H1 (cell line): ENCODE measurements at regions not wholly inside any gene's neighbourhood (a gene's known extent, or its start where the extent isn't known, plus 50 kb on each side); places are given as distances from the start of the nearest gene placed in this dataset.

Experiments used
- CTCF ChIA-PET: fragments of 300-600 bp; sonication (Branson Sonifier 250); formaldehyde crosslinking; loops from one replicate; lab custom pipeline; 2021; ENCODE audit not compliant: partially characterized antibody; lab: Charles Lee
- POLR2A ChIA-PET: fragments of 300-600 bp; sonication (Branson Sonifier 250); formaldehyde crosslinking; loops from one replicate; lab custom pipeline; 2021; ENCODE audit warnings: inconsistent platforms; ENCODE audit not compliant: partially characterized antibody; lab: Charles Lee
- DNase-seq, 2 experiments: peaks; one replicate each; pipeline versions ENCODE4 v3.0.0 to v3.0.0-alpha.2; 2010 to 2022; ENCODE audit warnings: low spot score in 2 of 2, low read depth in 1 of 2, mixed read lengths in 1 of 2
- FAIRE-seq: peaks from 2 replicates; lab custom pipeline; 2011; peaks lifted over from hg19 to GRCh38; lab: Jason Lieb, UNC
- H2AFZ ChIP-seq: 2 replicates; pipeline ENCODE4 v1.8.1; 2012; ENCODE audit warnings: low read length, inconsistent platforms
- H2AK5ac ChIP-seq: 2 replicates; pipeline ENCODE4 v1.6.1; 2013; ENCODE audit warnings: low read depth, low read length
- H2BK120ac ChIP-seq: replicated peaks from 2 replicates; pipeline ENCODE3; 2013; ENCODE audit warnings: low read depth, low read length, inconsistent platforms
- H2BK12ac ChIP-seq: 2 replicates; pipeline ENCODE4 v1.6.1; 2013; ENCODE audit warnings: low read depth, low read length
- H2BK15ac ChIP-seq: 2 replicates; pipeline ENCODE4 v1.6.1; 2013; ENCODE audit warnings: low read length
- H2BK20ac ChIP-seq: 2 replicates; pipeline ENCODE4 v1.6.1; 2013; ENCODE audit warnings: low read length
- H2BK5ac ChIP-seq: 2 replicates; pipeline ENCODE4 v1.6.1; 2013; ENCODE audit warnings: low read depth, low read length
- H3K14ac ChIP-seq: 2 replicates; pipeline ENCODE4 v1.6.1; 2013; ENCODE audit warnings: inconsistent platforms; ENCODE audit not compliant: insufficient read length
- H3K18ac ChIP-seq: 2 replicates; pipeline ENCODE4 v1.6.1; 2013; ENCODE audit warnings: low read length; ENCODE audit errors: extremely low read depth
- H3K23ac ChIP-seq: 2 replicates; pipeline ENCODE4 v1.6.1; 2013; ENCODE audit warnings: inconsistent platforms; ENCODE audit not compliant: insufficient read length
- H3K23me2 ChIP-seq: 2 replicates; pipeline ENCODE4 v1.6.1; 2013; ENCODE audit warnings: low read depth, low read length
- H3K27ac ChIP-seq: 2 replicates; pipeline ENCODE4 v1.6.1; 2011; ENCODE audit warnings: low read depth, low read length, inconsistent platforms
- H3K27me3 ChIP-seq, 4 experiments: replicated peaks in 1 of 4; 1 replicate in 1 of 4; 2 replicates in 3 of 4; pipeline versions ENCODE4 v1.6.1 to v1.8.1; 2011 to 2013; ENCODE audit warnings: low read length in 3 of 4, mild to moderate bottlenecking in 3 of 4, inconsistent platforms in 2 of 4, mixed read lengths in 2 of 4, moderate library complexity in 1 of 4; ENCODE audit not compliant: control insufficient read depth in 3 of 4, insufficient read depth in 3 of 4; ENCODE audit errors: extremely low read depth in 1 of 4
- H3K36me3 ChIP-seq, 4 experiments: 2 replicates each; pipeline versions ENCODE4 v1.6.1 to v1.8.1; 2011 to 2013; ENCODE audit warnings: mild to moderate bottlenecking in 4 of 4, low read length in 3 of 4, moderate library complexity in 2 of 4, control low read depth in 1 of 4, inconsistent platforms in 1 of 4; ENCODE audit not compliant: insufficient read depth in 4 of 4, control insufficient read depth in 2 of 4
- H3K4ac ChIP-seq: replicated peaks from 2 replicates; pipeline ENCODE3; 2013; ENCODE audit warnings: low read length, low read depth, mixed read lengths, inconsistent platforms; ENCODE audit not compliant: insufficient read length
- H3K4me1 ChIP-seq, 4 experiments: replicated peaks in 1 of 4; 1 replicate in 1 of 4; 2 replicates in 3 of 4; pipeline versions ENCODE4 v1.6.1 to v1.8.1; 2011 to 2013; ENCODE audit warnings: low read length in 3 of 4, inconsistent platforms in 2 of 4, mixed read lengths in 1 of 4; ENCODE audit not compliant: insufficient read depth in 4 of 4, control insufficient read depth in 3 of 4
- H3K4me2 ChIP-seq, 2 experiments: 2 replicates each; pipeline versions ENCODE4 v1.6.1 to v1.8.1; 2011 to 2013; ENCODE audit warnings: low read depth in 2 of 2, low read length in 2 of 2, control low read depth in 1 of 2, inconsistent platforms in 1 of 2, mild to moderate bottlenecking in 1 of 2; ENCODE audit not compliant: insufficient read depth in 1 of 2
- H3K4me3 ChIP-seq, 4 experiments: fragments of 200-600, 300-600 bp in 1 of 4; sonication (generic), shearing (Covaris generic), sonication (Bioruptor Twin) in 1 of 4; 2 replicates each; pipeline versions ENCODE4 v1.5.1 to v1.8.1; 2011 to 2016; ENCODE audit warnings: low read length in 4 of 4, low read depth in 3 of 4, control low read depth in 2 of 4, inconsistent platforms in 2 of 4, mild to moderate bottlenecking in 2 of 4, mixed read lengths in 1 of 4, moderate library complexity in 1 of 4; ENCODE audit not compliant: insufficient read depth in 2 of 4; ENCODE audit errors: extremely low read depth in 1 of 4
- H3K56ac ChIP-seq: replicated peaks from 2 replicates; pipeline ENCODE3; 2013; ENCODE audit warnings: low read depth, mild to moderate bottlenecking, mixed read lengths, low read length, inconsistent platforms; ENCODE audit not compliant: insufficient read length
- H3K79me1 ChIP-seq: 2 replicates; pipeline ENCODE4 v1.6.1; 2013; ENCODE audit warnings: low read depth, low read length, control low read depth
- H3K79me2 ChIP-seq, 2 experiments: 2 replicates each; pipeline versions ENCODE4 v1.6.1 to v1.8.1; 2012 to 2013; ENCODE audit warnings: low read length in 2 of 2, mild to moderate bottlenecking in 2 of 2, inconsistent platforms in 1 of 2; ENCODE audit not compliant: insufficient read depth in 2 of 2, control insufficient read depth in 1 of 2
- H3K9ac ChIP-seq, 4 experiments: replicated peaks in 1 of 4; 1 replicate in 1 of 4; 2 replicates in 3 of 4; pipeline versions ENCODE4 v1.6.1 to v1.8.1; 2011 to 2013; ENCODE audit warnings: low read depth in 3 of 4, low read length in 3 of 4, control low read depth in 2 of 4, mild to moderate bottlenecking in 2 of 4, moderate library complexity in 2 of 4, inconsistent platforms in 1 of 4; ENCODE audit errors: extremely low read depth in 1 of 4
- H3K9me3 ChIP-seq, 2 experiments: 2 replicates each; pipeline versions ENCODE4 v1.6.1 to v1.8.1; 2012 to 2013; ENCODE audit warnings: mild to moderate bottlenecking in 2 of 2, moderate library complexity in 2 of 2, control low read depth in 1 of 2, inconsistent platforms in 1 of 2, low read depth in 1 of 2, low read length in 1 of 2, mixed read lengths in 1 of 2; ENCODE audit not compliant: insufficient read depth in 2 of 2
- H4K20me1 ChIP-seq, 2 experiments: replicated peaks in 1 of 2; 2 replicates each; pipeline versions ENCODE3 to v1.8.1; 2011 to 2013; ENCODE audit warnings: inconsistent platforms in 2 of 2, low read length in 2 of 2, mild to moderate bottlenecking in 1 of 2; ENCODE audit not compliant: insufficient read depth in 2 of 2, control insufficient read depth in 1 of 2
- H4K5ac ChIP-seq: 2 replicates; pipeline ENCODE4 v1.6.1; 2013; ENCODE audit warnings: low read length, low read depth, mixed read lengths, inconsistent platforms; ENCODE audit not compliant: insufficient read length
- H4K8ac ChIP-seq: 2 replicates; pipeline ENCODE4 v1.8.0; 2013; ENCODE audit warnings: mild to moderate bottlenecking, moderate library complexity, low read length, inconsistent platforms; ENCODE audit not compliant: insufficient read depth; ENCODE audit errors: extremely low read depth
- H4K91ac ChIP-seq: replicated peaks from 2 replicates; pipeline ENCODE3; 2013; ENCODE audit warnings: low read length, mixed read lengths, inconsistent platforms; ENCODE audit not compliant: insufficient read length
- GABPA ChIP-seq: IDR thresholded peaks from 2 replicates; pipeline ENCODE4 v1.6.1; 2011; ENCODE audit warnings: mild to moderate bottlenecking, low read length, moderate library complexity, borderline replicate concordance; ENCODE audit not compliant: insufficient read depth
- NRF1 ChIP-seq: IDR thresholded peaks from 2 replicates; pipeline ENCODE4 v1.6.1; 2011; ENCODE audit warnings: mild to moderate bottlenecking, low read depth, low read length, improper control_type of control experiment
- SIN3A ChIP-seq, 2 experiments: IDR thresholded peaks in 1 of 2; conservative IDR thresholded peaks in 1 of 2; 2 replicates each; pipeline ENCODE4 v1.6.1; 2011 to 2012; ENCODE audit warnings: low read length in 2 of 2, improper control_type of control experiment in 1 of 2, low read depth in 1 of 2, mild to moderate bottlenecking in 1 of 2
- ZNF274 ChIP-seq: IDR thresholded peaks from 2 replicates; pipeline ENCODE4 v1.7.0; 2012; ENCODE audit warnings: low read length, borderline replicate concordance; ENCODE audit errors: extremely low read depth
- WGBS, 2 experiments: shearing (Covaris generic) in 1 of 2; methylation state at CpG; one replicate each; pipeline versions ENCODE4 v1.1.6 to v1.1.7; 2013 to 2015; ENCODE audit warnings: low lambda C conversion rate in 2 of 2, mixed read lengths in 2 of 2, inconsistent platforms in 1 of 2, low coverage in 1 of 2, missing lambda C conversion rate in 1 of 2; ENCODE audit not compliant: insufficient replicate concordance in 2 of 2, insufficient coverage in 1 of 2, insufficient read length in 1 of 2; ENCODE audit errors: extremely low coverage in 1 of 2, missing lambda C conversion rate in 1 of 2; 5-methylcytosine and 5-hydroxymethylcytosine counted together

- Histone ChIP-seq H3K23me2 (no peaks in the 10 kb centered on the region), H4K20me1 (peaks cover 0 to 3% of the 10 kb centered on the region in 2 experiments), H3K4me3 (no peak overlapping the region), H2BK12ac (no peak overlapping the region), H2AFZ (no peak overlapping the region), H4K8ac (no peak overlapping the region), H3K4me1 (peaks cover 0 to 3% (median under 1%) of the 10 kb centered on the region in 4 experiments; a peak in 2 of 7 replicates), H3K56ac (no peak overlapping the region), H3K79me1 (no peaks in the 10 kb centered on the region), H3K18ac (no peak overlapping the region), H3K14ac (no peak overlapping the region), H3K36me3 (no peaks in the 10 kb centered on the region), H3K9me3 (no peaks in the 10 kb centered on the region), H3K23ac (no peak overlapping the region), H3K27me3 (no peaks in the 10 kb centered on the region)
- ChIA-PET POLR2A (no interaction called here), CTCF (interaction anchor here (0.5 to 1.6 kb wide), 11 partner anchors 24 to 357 kb away, joined by 3 to 4 read pairs (median 3); no protein-coding TSS in a partner anchor)
- no peak for FAIRE-seq
- TF ChIP-seq NRF1 (no peak), ZNF274 (no peak), SIN3A (conservative IDR thresholded peaks at IDR 0.05 in 1 of 2, IDR thresholded peaks at IDR 0.05 in 1 of 2; ENCODE audit: low read depth in 1 of 2, low read length in 2 of 2) (no peak), GABPA (no peak)
- TF ChIP-seq, all 59 proteins: peak for 0
- no peak for DNase-seq
- H4K5ac ChIP-seq, result no peak overlapping the region
- no peak overlapping the region for H3K4ac ChIP-seq
- no peak overlapping the region for H2BK20ac ChIP-seq
- no peak overlapping the region for H2AK5ac ChIP-seq
- H3K27ac ChIP-seq, result no peak overlapping the region
- no peak overlapping the region for H3K4me2 ChIP-seq
- no peak overlapping the region for H2BK15ac ChIP-seq
- 83% methylated on average over 4 of the region's 4 CpGs; no CpG with 5 or more reads in 1 of the 2 experiments for WGBS, 2 experiments
- no peak overlapping the region for H3K9ac ChIP-seq
- H4K91ac ChIP-seq, result no peak overlapping the region
- no peak overlapping the region for H2BK120ac ChIP-seq
- H2BK5ac ChIP-seq, result no peak overlapping the region
- no peaks in the 10 kb centered on the region for H3K79me2 ChIP-seq
Measured at GRCh38 chr1:25041916-25042315, 111.8 kb upstream of the RUNX3 start.
